ENCODE measurements at regions not wholly inside any gene's neighbourhood (a gene's known extent, or its start where the extent isn't known, plus 50 kb on each side); places are given as distances from the start of the nearest gene placed in this dataset.

DNA sequence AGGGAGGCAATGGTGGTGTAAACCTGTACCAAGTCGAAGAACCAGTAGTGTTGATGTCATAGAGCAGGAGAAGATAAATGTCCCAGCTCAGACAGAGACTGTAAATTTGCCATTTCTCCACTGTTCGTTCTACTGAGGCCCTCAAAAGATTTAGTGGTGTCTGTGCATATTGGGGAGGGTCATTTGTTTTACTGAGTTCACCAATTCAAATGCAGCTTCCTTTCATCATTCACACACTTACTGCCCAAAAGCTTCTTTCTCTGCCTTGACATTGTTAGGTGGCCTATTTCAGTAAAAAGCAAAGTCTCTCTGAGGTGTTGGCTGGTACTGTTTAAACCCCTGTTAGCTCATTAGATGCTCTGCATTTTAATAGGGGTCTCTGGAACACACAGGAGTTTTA is 86.2 kb upstream of the EDNRB start:
- no peak for DNase-seq (ENCODE audit: low read depth)

DNA sequence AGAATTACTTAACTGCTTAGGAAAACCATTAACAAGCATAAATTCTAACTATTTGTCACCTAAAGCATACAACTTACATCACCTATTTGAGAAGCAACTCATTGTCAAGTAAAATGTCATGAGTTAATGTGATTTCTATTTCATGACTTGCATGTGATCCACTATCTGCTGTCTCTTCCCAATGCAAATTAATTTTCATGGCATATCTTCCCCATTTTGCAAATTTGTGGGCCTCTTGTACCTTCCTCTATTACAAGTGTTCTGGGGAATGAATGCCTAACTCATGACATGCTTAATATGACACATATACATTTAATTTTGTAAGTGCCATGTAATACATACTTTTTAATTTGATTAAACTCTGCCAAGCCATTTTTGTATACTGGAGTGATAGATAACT is 81.1 kb upstream of the EDNRB start:
- no peak for DNase-seq (ENCODE audit: low read depth)

DNA sequence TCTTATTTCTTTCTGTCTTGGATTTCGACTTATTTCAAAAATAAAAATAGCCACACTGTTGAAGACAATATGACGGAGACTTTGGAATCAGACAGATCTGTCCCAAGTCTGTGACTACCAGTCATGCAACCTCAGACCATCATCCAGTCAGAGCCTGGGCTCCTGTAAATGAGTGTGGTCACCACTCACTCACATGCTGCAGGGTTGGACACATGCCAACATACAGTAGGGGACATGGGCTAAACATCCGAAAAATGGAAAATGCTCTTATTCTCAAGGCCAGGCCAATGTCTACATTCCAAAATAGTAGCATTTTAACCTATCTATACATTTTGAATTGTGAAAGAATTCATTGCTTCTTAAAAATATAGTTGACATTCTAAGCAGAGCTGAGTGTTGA is 75.5 kb upstream of the EDNRB start:
- no peak for DNase-seq (ENCODE audit: low read depth)

DNA sequence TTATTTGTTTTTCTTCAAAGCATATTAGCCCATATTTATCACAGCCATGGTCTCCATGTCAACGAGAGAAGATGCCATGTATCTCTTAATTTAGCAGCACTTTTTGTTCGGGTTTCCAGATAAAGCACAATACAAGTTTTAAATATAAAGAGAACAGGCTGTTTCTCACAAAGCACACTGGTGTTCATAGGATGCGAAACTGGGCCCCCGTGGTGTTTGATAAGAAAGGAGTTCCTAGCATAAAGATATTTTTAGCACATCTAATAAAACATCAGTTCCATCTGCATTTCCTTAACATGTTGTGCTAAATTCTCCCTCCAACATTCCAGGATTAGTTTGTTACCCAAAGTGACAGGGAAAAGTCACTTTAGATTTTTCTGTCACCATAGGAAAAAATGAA is 72.4 kb upstream of the EDNRB start:
- no peak for DNase-seq (ENCODE audit: low read depth)

DNA sequence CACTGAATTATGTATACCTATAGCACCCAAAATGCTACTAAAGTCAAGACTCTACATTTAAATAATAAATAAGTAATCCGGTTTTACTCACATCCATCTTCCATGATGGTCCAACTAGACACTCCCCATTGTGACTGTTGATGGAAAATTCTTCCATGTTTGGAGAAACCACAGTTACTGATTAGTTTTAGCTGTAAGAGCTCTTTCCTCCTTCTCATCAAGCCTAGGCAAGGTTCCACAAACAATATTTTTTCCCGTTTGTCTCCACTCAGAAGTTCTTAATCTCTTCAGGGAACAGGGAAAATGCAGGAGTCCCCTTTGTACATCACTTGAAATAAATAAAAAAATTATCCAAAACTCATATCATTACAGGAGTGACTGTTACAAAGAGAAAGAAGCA is 70.7 kb upstream of the EDNRB start:
- DNase-seq (ENCODE audit: low read depth) = no peak

DNA sequence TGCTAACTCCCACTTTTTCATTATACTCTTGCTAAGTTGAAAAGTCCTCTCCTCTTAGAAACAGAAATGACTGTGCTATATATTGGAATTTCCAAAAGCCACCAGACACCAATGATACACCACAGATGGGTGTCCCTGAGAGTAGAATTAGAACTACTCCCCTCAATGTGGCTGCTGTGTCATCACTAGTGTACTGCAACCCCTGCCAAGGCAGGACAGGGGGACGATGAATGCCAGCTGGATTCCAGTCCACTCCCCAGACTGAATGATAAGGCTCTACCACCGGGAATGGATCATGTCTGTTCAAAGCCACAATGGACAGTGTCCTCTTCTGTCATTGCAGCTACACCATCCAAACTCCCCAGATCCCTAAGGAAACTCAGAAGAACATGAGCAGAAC is 69.7 kb upstream of the EDNRB start:
- DNase-seq (ENCODE audit: low read depth) = no peak

DNA sequence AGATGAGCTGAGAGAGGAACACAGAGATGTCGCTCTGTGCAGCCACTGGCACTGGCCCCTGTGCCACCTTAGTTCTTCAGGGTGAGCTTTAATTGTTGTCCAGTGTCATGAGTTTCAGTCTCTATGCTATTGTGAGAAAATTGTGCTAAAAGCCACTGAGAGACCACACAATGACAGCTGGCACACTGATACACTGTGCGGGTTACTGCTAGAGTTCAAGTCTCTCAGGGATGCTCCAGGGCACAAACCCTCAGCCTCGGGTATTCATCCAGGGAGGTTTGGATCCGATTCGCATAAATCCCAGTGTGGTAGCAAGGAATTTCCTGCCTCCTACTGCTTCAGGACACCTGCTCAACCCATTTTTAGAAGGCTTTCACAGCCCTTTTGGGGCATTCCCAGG is 68.1 kb upstream of the EDNRB start:
- DNase-seq (ENCODE audit: low read depth) = no peak

DNA sequence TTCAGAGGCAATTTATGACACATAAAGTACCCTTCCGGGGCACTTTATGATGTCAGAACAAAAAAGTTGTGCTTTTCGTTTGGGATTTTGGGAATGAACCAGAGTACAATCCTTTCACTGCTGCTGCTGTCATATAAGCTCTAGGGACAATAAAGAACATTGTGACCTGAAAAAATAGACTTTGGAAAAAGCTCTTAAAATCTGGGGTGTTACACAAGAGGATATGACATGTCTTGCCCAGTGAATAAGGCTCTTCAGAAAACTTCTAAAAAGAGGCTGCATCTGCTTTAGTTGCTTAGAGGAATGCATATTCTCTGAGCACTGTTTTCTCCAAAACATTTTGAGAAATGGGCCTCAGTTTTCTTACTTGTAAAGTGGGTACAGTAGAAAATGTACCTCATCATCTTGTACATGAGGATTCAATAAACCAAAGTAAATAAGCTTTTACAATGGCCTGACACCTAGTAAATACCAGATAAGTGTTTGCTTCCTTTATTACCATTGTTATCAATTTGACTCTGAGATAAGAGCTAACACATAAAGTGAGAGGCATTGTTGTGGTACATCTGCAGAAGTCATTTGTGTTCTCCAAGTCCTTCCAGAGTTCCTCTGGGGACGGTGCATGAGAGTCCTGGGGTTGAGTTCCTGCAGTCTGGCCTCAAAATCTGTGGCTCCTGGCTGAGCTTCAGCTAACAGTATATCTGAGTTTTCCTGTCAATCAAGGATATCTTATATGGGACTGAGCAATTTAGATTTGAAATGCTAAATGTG is 67.4 kb upstream of the EDNRB start:
- DNase-seq (ENCODE audit: low read depth) = no peak

DNA sequence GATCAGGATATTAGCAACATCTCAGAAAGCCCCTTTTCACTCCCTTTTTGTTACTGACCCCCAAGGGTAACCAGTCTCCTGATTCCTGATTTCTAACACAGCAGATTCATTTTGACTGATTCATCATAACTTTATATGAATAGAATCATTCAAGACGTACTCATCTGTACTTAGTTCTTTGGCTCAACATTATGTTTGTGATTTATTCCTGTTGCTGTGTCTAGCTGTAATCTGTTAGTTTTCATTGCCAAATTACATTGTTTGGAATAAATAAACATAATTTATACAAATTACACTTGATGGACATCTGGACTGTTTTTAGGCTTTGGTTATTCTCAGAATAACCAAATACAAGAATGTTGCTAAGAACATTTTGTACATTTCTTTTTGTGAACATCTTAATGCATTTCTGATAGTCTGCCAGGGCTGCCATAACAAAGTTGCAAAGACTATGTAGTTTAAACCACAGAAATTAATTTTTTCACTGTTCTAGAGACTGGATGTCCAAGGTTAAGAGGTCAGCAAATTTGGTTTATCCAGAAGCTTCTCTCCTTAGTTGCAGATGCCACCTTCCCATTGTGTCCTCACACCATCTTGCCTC is 62.8 kb upstream of the EDNRB start:
- DNase-seq (ENCODE audit: low read depth) = no peak

DNA sequence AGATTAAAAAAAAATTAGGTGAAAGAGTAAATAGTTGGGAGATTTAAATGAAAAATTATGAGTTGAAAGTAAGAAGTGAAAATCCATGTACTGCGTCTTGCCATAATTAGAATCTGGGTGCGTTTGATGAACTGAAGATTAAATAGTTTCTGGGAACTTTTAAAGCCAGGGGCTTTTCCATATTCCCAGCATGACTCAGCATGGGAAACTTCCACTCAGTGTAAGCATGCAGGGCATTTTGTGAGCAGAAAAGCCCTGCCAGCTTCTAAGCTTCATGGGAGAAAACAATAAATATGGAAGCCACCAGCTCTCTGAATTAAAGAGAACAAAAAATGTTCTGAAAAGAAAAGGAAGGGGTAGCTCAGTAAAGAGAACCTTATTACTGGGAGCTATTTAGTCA is 62.0 kb upstream of the EDNRB start:
- DNase-seq (ENCODE audit: low read depth) = no peak

DNA sequence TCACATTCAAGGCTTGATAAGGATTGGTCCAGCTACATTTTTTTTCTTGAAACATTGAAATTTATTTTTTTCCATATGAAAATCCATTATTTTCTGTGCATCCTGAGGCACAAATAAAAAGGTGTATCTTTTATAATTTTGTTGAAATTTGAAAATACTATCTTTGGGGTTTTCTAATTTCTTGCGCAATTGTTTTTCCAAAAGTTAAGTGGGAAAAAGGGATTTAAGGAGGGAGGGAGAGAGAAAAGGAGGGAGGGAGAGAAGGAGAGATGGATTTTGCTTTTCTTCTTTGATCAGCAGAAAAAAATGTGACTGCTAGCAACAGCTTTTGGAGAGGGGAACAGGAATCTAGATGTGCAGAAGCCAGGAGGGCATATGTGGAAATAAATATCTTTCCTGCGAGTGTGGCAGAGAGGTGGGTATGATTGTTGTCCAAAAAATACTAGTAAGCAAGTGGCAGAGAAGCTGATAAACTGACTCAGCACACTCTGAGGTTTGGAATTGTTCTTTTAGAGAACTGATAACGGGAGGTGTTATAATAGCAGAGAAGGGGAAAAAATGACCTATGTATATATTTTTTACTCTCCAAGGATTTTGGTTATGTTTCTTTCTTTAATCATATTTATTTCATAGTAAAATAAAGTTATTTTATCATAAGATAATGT is 61.2 kb upstream of the EDNRB start:
- DNase-seq (ENCODE audit: low read depth) = no peak

DNA sequence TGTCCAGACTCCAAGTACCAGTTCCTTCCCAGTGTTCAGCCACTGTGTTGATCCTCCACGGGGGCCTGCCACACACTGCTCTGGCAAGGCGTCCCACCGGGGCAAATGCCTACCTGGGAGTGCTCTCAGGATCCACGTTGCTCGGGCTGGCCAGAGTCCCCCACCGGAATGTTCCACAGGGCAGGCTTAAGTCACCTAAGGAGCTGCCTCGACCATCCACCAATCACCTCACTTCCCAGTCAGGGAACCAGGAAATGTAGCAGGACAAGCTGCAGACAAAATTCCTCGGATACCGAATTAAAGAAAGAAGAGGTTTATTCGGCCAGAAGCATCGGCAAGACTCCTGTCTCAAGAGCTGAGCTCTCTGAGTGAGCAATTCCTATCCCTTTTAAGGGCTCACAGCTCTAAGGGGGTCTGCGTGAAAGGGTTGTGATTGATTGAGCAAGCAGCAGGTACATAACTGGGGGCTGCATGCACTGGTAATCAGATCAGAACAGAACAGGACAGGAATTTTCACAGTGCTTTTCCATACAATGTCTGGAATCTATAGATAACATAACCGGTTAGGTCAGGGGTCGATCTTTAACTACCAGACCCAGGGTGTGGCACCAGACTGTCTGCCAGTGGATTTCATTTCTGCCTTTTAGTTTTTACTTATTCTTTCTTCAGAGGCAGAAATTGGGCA is 56.9 kb upstream of the EDNRB start:
- no peak for DNase-seq (ENCODE audit: low read depth)

DNA sequence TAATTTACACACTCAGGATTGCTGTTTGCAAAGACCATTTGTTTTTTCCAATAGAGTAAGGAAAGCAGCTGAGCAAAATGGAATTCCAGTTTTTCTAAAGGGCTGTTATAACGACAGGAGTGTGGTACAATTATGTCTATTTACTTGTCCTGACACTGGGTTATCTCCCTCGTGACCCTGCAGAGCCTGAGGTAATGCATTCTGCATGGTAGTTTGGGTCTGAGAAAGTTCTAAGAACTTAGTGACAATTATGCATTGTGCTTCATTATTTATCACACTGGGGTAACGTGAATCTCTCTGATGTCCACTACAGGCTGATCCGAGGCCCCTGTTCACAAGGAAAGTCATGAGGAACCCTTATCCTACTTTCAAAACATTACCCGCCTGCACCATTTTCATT is 50.7 kb upstream of the EDNRB start:
- no peak for DNase-seq (ENCODE audit: low read depth)
